ENCODE measurements at regions not wholly inside any gene's neighbourhood (a gene's known extent, or its start where the extent isn't known, plus 50 kb on each side); places are given as distances from the start of the nearest gene placed in this dataset.
A peak's percentile ranks its signal among the peaks of the same experiment; 100 is the strongest.

GRCh38 chr16:64784635-64785034 lies 337.2 kb downstream of the CDH11 start:
- TF ChIP-seq, protein P1, sequence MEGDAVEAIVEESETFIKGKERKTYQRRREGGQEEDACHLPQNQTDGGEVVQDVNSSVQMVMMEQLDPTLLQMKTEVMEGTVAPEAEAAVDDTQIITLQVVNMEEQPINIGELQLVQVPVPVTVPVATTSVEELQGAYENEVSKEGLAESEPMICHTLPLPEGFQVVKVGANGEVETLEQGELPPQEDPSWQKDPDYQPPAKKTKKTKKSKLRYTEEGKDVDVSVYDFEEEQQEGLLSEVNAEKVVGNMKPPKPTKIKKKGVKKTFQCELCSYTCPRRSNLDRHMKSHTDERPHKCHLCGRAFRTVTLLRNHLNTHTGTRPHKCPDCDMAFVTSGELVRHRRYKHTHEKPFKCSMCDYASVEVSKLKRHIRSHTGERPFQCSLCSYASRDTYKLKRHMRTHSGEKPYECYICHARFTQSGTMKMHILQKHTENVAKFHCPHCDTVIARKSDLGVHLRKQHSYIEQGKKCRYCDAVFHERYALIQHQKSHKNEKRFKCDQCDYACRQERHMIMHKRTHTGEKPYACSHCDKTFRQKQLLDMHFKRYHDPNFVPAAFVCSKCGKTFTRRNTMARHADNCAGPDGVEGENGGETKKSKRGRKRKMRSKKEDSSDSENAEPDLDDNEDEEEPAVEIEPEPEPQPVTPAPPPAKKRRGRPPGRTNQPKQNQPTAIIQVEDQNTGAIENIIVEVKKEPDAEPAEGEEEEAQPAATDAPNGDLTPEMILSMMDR (IDR thresholded peaks at IDR 0.05), result no peak
- H3K4me3 ChIP-seq, result no peak overlapping the region
- H3K27ac ChIP-seq, result no peak overlapping the region
- DNase-seq (ENCODE audit: low spot score), result no peak

GRCh38 chr16:64782484-64782883 lies 339.4 kb downstream of the CDH11 start:
- DNase-seq (ENCODE audit: low spot score), result no peak
- TF ChIP-seq, protein P1 (IDR thresholded peaks at IDR 0.05), result no peak
- no peak overlapping the region for H3K4me3 ChIP-seq

DNA sequence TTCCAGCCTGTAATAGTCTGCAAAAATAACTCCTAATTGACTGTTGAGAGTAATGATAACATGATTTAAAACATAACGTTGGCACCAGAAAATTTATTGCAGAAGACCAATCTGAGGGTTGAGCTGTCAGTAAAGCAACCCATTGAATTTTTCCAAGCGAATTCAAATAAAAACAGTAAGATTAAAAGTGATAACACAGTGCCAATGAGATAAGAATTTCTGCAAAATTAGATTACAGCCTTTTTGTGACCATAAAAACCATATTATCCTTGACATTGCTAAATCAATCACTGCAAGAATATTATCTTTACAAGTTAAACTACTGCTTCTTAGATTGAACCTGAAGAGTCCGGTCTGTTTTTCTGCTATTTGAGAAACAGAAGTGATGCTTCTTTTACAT lies 341.4 kb downstream of the CDH11 start:
- no peak for DNase-seq (ENCODE audit: low spot score)
- no peak overlapping the region for H3K27ac ChIP-seq
- no peak overlapping the region for H3K4me3 ChIP-seq
- TF ChIP-seq, protein P1 (IDR thresholded peaks at IDR 0.05), result no peak

More at GRCh38 chr16:64782484-64782883, 339.4 kb downstream of the CDH11 start:
- H3K27ac ChIP-seq, result no peak overlapping the region

GRCh38 chr16:64778777-64779176 lies 343.1 kb downstream of the CDH11 start:
- Histone ChIP-seq H3K4me3 (no peak overlapping the region), H3K27ac (no peak overlapping the region)
- DNase-seq (ENCODE audit: low spot score), result no peak
- TF ChIP-seq, protein P1 (IDR thresholded peaks at IDR 0.05), result no peak

GRCh38 chr16:64773638-64774037 lies 348.2 kb downstream of the CDH11 start:
- H3K27ac ChIP-seq, result no peak overlapping the region
- no peak overlapping the region for H3K4me3 ChIP-seq
- TF ChIP-seq, protein P1 (IDR thresholded peaks at IDR 0.05), result no peak
- DNase-seq (ENCODE audit: low spot score), result no peak

DNA sequence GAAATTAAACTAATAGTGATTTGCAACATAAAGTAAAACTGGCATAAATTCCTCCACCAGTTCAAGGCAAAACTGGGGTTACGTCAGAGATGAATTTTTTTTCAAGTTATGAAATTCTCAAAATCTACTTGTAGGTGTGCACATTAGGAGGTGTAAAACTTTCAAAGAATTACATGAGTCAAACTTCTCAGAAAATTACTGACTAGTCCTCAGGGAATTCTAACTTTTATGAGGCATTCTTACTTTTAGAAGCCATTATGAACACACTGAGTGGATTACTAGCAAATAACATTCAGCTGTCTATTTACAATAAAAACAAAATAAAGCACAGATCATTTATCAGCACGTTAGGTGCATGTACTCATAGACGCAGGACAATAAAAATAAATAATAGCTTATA lies 348.7 kb downstream of the CDH11 start:
- no peak for DNase-seq (ENCODE audit: low spot score)
- Histone ChIP-seq H3K27ac (no peak overlapping the region), H3K4me3 (no peak overlapping the region)
- TF ChIP-seq, protein P1 (IDR thresholded peaks at IDR 0.05), result no peak

DNA sequence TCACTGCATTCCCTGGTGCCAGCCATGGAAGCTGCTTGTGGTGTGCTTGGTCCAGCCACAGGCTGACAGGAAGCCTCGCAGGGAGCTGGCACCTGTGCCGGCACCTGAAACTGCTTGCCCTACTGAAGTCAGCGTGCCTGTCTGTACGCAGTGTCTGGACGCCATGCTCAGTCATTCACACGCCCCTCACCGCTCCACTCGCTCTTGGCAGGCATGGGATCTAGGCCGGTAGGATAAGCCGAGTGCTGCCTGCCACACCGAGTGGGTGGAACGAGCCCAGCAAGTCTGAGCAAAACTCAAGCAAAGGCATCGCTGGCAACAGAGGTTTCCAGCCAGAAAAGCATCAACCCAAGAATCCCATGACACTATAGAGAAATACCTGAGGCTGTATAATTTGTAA lies 350.6 kb downstream of the CDH11 start:
- peak; percentile 70 for DNase-seq (ENCODE audit: low spot score)
- H3K27ac ChIP-seq, result no peak overlapping the region
- TF ChIP-seq, protein P1 (IDR thresholded peaks at IDR 0.05), result no peak
- no peak overlapping the region for H3K4me3 ChIP-seq
